CD4-positive, alpha-beta T cell treated with Interleukin-10 for 1 hour (primary cell): ENCODE measurements at regions not wholly inside any gene's neighbourhood (a gene's known extent, or its start where the extent isn't known, plus 50 kb on each side); places are given as distances from the start of the nearest gene placed in this dataset.

Experiments
- DNase-seq: peaks from one replicate; pipeline ENCODE4 v3.0.0-alpha.2; 2020

DNA sequence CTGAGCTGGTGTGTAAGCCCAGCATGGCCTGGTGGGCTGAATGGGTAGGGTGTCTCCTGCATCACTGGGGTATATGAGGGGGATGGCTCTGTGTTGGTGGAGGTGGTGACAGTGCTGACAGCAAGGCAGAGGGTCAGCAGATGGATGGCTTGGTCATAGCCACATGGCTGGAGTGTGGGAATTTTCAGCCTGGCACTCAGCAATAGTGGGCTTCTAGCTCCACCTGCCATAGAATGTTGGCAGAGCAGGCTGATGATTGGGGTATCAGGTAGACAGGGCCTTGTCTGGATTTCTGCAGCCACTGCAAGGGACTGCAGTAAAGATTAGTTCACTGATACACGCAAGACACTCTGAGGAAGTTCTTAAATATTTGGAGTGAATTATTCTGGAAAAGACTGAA lies 137.5 kb upstream of the BACH2 start:
- DNase-seq, result no peak

DNA sequence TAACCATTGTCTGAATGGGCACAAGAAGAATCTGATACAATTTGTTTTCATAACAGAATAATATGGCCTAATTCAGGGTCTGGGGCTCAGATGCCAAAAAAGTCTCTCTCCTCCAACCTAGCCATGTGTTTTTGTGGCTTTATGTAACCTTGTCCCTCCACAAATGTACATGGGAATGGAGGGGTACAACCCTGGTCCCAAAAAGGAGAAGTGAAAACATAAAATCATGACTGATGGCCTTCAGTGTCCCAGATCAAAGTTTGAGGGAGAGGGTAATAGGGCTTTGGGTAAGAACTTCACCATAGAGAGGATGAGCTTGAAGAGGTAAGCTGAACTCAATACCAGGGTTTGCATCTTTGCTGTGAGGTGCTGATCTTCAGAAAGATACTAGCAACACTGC lies 136.3 kb upstream of the BACH2 start:
- no peak for DNase-seq

DNA sequence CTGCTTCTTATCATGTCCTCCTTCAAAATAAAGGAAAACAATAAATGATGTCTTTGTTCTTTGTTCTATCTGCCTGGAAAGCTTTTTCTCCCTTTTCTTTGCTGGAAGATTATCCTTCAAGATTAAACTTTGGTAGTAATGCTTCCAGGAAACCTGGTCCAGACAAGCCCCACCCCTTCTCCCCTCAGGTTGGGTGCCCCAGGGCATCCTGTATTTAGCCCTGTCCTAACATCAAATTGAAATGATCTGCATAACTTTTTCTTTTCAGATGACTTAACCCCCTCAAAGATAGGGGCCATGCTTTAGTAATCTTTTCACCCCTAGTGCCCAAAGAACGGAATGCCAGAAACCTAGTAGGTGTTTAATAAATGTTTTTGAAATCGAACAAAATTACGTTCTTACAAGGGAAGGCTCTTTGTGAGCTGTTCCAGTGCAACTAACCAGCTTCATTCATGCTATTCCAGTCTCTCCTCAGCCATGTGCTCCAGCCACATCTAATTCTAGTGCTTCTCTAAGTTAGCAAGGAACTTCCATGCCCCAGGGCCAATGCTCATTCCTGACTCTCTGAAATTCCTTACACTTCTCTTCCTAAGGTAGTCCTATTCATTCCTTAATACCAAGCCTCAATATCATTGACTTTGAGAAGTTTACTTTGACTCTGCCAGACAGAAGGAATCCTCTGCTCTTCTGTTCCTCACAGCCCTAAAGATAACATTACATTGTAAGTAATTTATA lies 135.6 kb upstream of the BACH2 start:
- DNase-seq, result no peak

DNA sequence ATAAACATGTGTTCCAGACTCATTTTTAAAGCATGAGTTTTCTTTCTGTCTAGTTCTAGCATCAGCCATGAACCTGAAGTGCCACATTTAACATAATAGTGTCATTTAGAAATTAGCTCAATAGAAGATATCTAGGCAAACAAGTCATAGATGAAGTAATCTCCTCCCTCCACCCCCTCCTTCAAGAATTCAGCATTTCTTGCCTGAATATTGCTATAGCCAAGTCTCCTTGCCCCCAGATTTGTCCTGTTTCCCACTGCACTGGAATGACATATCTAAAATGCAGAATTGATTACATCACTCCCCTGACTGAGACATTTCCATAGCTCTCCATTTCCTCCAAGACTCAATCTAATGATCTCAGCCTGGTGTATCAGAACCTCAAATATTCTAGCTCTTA lies 134.9 kb upstream of the BACH2 start:
- no peak for DNase-seq

DNA sequence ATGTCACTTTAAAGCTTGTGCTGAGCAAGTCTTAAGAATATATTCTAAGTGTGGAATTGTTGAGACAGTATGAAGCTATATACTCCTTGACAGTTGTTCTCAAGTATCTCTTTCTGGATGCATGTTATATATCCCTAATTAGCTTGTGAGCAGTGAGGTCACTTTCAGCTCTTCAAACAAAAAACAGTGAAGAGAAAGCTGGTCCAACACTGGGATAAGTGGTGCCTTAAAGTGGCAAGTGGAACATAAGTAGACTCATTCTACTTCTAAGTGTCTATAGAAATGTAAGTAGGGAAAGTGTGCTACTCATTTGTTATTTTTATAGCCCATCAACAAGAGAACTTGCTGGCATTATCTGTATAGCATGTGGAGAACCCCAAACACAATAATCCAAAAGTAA lies 133.1 kb upstream of the BACH2 start:
- DNase-seq, result no peak

DNA sequence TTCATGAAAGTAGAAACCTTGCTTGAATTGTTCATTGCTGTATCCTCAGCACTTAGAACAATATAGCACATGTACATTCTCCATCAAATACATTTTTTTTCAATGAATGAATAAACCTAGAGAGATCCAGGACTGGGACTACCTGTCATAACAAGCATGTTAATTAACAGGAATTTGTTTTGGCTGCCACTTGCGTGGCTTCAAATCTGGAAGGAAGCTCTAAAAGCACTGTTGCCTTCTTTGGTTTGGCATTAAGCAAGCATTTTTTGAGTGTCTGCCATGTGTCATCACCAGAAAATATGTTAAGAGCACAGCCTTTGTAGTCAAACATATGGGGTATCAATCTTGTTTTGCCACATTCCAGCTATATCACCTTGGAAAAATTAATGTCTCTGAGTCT lies 131.9 kb upstream of the BACH2 start:
- no peak for DNase-seq

DNA sequence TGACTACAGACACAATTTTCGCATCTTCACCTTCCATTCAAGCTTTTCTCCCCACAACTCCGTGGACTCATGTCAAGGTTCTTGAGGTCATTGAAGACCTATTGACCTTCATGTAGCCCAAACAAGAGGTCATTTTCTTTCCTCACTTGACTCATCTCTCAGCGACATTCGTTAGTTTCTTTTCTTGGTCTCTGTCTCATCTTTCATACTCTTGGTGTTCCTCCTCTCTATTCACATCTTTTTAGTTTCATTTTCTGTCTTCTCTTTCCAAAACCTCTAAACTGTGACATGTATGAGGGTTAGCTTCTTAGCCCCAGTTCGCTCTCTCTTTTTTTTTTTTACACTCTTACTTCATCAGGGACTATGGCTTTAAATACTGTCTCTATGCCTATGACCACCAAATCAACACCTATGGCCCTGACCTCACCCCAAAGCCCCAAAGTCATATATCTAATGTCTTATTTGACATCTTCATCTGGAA lies 128.6 kb upstream of the BACH2 start:
- DNase-seq, result peak; percentile 45

DNA sequence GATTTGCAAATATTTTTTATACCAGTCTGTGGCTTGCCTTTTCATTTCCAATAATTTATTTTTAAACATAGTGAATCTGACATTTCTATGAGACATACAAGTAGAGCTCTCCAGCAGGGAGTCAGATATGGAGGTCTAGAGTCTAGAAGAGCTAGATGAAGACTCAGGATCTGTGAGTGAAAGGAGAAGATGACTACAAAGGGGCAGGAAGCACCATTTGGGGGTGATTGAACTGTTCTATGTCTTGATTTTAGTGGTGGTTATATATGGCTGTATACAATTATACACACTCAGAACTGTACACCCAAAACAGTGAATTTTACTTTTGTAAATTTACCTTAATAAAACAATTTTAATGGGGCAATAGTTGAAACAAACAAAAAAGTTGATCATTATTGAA lies 127.9 kb upstream of the BACH2 start:
- DNase-seq, result no peak

DNA sequence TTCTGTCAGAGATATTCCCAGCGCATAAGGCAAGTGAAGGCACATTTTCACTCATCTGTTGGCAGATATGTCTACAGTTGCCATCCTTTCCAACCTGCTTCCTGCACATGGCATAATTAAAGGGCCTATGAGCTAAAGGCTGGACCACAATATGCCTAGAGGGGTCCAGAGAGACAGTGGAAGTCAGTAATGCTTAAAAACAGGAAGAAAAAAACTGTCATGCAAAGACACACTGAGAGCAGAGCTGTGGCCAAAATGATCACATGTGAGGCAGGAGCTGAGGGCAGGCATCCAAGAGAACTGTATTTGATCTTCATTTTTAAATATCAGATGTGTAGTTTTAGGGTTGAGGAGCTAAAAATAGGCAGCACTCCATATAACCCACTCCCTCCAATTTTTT lies 125.0 kb upstream of the BACH2 start:
- no peak for DNase-seq

DNA sequence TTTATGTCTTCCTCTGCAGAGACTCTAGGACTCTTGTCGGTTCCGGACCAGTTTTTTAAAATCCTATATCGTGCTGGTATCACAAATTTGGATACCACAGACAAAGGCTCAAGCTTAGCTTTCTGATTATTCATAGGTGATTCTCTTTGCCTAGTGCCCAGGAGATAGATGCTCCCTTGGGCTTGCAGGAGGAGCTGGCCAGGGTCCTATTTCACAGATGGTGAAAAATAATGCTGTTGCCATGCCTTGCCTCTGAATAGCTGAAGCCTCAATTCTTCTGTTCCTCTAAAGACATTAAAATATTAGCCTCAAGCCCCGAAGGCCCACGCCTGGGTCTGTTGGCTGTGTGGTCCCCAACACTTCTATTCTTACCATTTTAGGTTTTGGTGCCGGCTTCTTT lies 123.9 kb upstream of the BACH2 start:
- no peak for DNase-seq

DNA sequence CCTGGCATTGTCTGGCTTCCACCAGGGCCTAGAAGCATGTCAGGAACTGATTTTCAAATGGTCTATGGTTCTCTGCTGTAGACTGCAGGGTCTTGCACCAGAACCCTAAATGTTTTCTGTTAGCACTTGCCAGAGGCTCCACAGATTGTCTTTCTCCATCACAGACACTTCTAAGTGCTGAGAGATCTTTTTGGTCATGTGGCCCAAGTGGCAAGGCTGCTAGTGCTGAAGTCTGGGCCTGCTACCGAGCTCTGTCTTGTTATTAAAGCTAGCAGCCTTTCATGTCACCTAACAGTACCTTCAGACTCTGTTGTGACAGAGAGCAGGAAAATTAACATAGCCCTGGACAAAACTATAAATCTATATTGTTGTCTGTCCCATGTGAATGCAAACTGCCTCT lies 120.7 kb upstream of the BACH2 start:
- no peak for DNase-seq

DNA sequence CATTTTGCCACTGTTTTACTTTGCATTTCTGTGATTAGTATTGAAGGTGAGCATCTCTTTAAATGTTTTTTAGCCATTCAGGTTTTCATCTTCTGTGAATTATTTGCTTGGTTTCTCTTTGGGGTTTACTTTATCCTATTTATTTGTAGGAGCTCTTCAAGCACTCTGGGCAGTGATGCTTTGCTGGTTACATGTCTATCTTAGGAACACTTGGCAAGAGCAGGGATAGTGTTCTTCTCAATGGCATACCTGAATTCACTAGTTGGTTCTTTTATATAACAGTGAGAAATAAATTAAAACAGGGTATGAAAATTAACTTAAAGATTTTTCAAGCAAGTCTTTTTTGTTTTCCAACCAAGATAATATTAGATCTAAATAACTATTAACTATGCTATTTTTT lies 119.7 kb upstream of the BACH2 start:
- DNase-seq, result no peak

DNA sequence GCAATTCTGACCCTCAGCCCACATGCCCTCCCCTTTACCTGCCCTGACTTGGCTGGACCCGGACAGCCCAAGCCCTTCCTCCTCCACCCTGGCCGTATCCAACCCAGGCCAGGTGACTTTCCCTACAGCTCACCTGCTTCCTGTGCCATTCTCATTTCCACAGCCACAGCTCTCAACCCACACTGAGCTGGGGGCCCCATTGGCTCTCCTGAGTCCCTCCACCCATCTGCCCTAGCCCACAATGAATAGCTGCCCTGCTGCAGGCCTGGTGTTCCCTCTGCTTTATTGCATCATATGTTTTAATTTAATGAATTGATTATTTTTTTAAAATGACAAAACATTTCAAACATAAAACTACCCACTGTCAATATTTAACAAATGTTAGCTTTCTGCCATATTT lies 118.5 kb upstream of the BACH2 start:
- no peak for DNase-seq

DNA sequence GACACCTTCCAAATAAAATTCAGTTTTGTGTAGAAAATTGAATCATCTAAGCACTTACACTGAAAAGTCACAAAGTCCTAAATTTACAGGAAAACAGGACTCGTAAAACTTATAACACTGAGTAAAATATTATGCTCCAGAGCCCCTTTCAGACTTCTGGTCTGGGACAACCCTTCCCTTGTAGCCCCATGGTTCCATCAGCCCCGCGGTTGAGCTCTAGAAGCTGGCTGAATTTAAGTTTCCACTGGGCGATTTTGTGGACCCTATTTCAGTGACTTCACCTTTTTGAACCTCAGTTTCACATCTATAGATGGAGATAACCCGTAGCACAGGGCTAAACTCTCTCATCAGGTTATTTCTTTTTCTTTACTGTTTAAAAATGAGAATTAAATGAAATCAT lies 117.7 kb upstream of the BACH2 start:
- no peak for DNase-seq

DNA sequence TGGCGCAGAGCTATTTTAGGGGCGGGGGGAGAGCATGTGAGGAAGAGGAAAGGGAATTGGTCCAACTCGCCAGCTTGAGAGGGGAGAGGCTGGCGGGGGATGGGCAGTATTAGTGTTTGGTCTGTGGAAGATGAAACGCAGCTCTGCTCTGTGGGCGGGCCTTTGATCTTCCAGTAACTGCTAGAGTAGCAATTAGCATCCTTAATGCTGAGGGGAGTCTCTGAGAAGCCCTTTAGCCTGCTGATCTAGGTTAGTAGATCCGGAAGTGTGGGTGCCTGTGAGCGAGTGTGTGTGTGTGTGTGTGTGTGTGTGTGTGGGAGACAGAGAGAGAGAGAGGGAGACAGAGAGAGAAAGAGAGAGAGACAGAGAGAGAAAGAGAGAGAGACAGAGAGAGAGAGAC lies 117.2 kb upstream of the BACH2 start:
- DNase-seq, result peak; percentile 93

DNA sequence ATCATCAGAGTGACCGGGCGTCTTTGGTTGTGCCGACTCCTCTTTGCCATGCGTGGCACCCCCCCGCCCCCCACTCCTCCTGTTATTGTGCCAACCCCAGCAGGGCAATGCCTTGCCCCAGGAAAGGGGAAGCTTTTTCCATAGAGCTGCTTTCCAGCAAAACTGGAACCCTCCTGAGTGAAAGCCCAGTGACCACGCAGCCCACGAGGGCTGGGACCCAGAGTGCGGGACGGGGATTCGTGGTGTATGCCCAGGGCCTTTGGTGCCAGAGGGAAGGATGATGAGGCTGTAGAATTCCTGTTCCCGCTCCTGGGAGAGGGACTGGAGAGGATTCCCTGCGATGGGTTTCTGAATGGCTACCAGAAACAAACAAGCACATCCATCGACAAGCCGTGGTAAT lies 116.8 kb upstream of the BACH2 start:
- no peak for DNase-seq

DNA sequence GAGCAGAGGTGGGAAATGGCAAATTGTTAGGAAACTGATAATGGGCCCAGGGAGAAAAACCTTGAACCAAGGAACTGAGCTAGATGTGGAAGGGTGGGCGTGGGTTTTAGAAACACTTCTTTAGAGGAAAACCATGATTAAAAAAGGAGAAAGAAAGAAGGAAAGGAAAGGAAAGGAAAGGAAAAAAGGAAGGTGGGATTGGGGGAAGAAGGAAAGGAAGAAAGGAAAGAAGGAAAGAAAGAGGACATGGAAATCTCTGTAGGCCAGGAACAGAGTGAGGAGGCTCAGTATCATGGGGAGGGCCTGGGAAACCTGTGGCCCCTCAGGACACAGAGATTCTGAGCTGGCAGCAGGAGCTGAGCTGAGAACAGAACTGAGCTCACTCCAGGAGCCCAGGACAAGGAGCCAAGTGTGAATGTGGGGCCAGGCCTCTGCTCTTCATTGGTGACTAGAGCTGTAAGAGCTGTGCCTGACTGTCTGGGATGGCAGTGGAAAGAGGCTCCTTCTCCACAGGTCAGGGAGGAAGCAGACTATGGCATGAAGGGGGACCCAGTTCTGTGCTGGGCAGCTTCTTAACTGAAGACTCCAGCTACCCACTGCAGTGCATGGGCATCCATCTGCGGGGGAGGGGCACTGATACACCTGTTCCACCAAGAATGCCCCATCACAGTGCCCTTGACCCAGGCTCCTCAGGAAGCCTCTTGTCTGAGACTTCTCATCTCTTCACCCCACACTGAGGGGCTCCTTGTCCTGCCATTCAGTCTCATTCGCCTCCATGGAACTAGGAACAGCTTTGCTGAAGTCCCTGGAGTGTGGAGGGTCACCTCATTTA lies 116.1 kb upstream of the BACH2 start:
- DNase-seq, result no peak

DNA sequence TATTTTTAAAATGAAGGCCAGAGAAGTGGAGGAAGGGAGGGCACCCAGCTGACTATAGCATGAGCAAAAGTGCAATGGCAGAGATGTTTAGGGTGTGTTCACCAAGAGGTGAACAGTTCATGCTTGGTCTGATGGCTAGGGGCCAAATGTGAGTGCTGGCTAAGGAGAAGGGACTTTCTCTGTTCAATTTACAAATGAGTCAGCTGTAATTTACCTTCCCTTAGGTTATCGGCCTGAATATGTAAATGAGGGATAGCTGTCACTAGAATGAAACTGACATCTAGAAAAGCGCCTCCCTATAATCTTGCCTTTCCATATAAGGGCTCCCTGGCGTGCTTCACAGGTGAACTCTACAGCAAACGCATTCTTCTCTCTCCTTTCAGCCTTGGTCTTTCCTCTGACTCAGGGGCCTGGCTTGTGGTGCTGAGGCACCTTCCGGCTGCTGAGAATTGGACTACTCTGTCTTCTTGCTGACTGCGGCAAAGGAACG lies 114.7 kb upstream of the BACH2 start:
- peak; percentile 76 for DNase-seq

DNA sequence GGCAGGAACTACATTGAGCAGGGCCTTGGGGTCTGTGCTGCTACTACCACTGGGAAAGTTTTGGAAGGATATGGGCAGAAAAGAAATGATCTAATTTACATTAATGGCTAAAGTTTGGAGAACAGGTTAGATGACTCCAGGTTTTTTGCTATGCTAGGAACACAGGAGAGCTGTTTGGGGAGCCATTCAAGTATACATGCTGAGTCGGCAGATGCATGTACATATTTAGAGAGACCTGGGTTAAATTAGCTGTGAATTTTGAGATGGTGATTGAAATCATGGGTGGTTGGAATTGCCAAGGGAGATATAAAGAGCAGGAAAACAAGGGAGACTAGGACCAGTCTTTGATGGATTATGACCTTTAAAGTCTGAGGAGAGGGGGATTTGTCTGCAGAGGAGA lies 113.1 kb upstream of the BACH2 start:
- DNase-seq, result no peak

DNA sequence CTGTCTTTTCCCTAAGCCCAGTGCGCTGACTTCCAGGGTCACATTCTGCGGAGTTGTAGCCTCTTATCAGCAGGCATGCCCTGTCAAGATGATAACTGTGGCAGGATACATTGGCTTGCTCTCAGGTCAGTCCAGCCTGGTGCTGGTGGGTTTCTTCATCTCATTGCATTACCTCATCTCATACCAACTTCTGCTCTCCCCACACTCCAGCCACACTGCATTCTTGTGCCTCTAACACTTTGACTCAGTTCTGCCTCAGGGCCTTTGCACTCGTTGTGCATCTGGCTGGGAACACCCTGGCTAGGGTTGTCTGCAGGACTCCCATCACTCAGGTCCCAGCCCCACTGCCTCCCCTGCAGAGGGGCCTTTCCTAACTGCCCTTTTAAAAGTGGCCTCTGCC lies 110.3 kb upstream of the BACH2 start:
- no peak for DNase-seq

DNA sequence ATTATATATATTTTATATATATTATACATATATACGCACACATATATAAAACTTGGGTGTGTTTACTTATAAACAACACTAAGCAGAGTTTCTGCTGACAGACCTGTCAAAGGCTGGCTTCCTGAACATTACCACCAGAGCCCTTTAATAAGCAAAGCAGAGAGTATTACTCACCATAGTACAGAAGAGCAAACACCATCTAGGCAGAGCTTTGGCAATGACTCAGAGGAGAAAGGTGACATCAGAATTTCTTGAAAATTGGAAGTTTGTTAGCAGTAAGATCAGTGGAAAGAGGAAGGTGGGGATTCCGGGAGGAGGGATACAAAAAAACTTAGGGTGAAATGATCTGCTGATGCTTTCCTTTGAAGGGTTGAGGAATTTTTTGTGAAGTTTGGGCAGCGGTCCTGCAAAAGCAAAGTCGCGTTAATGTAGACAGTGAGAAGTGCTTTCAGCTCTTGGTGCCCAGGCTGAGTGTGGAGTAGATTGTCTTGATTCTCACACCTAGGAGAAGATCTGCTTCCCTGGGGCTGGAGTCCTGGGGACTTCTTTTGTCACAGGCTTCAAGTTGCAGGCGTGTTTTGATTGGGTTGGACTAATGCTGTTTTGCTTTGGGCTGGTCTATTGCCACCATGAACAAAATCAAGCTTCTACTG lies 109.6 kb upstream of the BACH2 start:
- peak; percentile 31 for DNase-seq

DNA sequence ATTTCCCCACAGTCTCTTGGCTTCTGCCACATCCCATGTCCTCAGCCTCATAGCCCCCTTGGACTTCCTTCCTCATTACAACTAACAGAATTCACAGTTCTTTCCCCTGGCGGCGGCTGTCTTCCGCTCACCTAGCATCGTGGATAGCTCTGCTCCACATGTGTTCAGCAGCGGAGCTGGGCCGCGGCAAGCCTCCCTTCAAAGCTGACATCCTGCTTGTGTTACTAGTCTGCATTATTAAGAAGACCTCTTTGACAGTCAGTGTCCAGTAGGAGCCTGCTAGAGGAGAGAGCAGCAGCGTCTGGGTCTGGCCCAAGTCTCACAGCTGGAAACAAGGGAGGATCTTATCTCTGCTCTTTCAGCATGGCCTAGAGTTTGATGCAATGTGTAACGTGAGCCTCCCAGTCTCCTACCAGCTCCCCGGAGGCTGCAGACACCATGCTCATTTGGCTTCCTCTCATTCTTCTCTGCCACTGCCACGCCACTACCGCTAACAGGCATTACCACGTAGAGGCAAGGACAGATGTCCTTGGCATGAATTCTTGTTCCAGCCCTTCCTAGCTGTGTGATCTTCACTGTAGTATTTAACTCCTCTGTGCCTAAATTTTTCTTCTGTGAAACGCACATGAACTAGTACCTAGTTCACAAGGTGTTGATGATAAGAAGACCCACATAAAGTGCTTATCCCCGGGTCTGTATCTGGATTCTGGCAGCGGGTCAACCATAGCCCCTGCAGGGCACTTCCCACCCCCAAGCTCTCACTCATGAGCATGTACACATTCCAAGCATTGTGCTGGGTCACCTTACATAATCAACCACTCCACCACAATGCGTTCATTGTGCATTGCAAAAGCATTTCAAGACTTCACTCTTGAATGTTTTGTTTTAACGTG lies 107.1 kb upstream of the BACH2 start:
- DNase-seq, result no peak

DNA sequence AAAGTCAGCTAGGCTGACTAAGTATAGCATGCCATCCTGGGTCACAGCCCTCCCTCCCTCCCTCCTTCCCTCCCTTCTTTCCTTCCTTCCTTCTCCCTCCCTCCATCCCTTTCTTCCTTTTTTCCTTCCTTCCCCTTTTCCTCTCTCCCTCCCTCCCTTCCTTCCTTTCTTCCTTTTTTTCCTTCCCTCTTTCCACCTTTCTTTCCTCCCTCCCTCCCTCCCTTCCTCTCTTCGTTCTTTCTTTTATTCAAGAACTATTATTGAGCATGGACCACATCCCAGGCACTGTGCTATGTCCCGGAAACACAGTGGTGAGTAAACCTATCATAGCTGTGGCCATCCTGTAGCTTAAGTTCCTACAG lies 106.2 kb upstream of the BACH2 start:
- no peak for DNase-seq
